Large intestine (tissue), 3 donors: ENCODE measurements at regions not wholly inside any gene's neighbourhood (a gene's known extent, or its start where the extent isn't known, plus 50 kb on each side); places are given as distances from the start of the nearest gene placed in this dataset.
"Not testable (repeated sequence)": the region's sequence is repeated elsewhere in the genome, so short reads cannot be mapped to it uniquely, and the experiment has no call there.

Source experiments
- DNase-seq, 2 donors: peaks; one replicate each; pipeline versions ENCODE4 v3.0.0 to v3.0.0-alpha.2; 2013
- H3K27ac ChIP-seq: one replicate; pipeline ENCODE4 v1.5.1; 2013; ENCODE audit warnings: low read length
- H3K27me3 ChIP-seq: 2 replicates; pipeline ENCODE4 v1.6.1; 2013; ENCODE audit warnings: low read length; ENCODE audit not compliant: control insufficient read depth, insufficient read depth
- H3K36me3 ChIP-seq: 2 replicates; pipeline ENCODE4 v1.6.1; 2013; ENCODE audit warnings: low read length; ENCODE audit not compliant: control insufficient read depth, insufficient read depth
- H3K4me1 ChIP-seq: one replicate; pipeline ENCODE4 v1.6.1; 2013; ENCODE audit warnings: low read length; ENCODE audit not compliant: control insufficient read depth, insufficient read depth
- H3K4me3 ChIP-seq: one replicate; pipeline ENCODE4 v1.5.1; 2013; ENCODE audit warnings: low read length
- H3K9me3 ChIP-seq: one replicate; pipeline ENCODE4 v1.6.1; 2013; ENCODE audit warnings: mild to moderate bottlenecking, low read depth, low read length, moderate library complexity; ENCODE audit not compliant: control insufficient read depth
- WGBS: methylation state at CpG from one replicate; pipeline ENCODE4 v1.1.5; 2013; ENCODE audit warnings: low lambda C conversion rate; ENCODE audit not compliant: insufficient coverage; 5-methylcytosine and 5-hydroxymethylcytosine counted together

GRCh38 chr4:56132835-56133234 lies 184.1 kb downstream of the CEP135 start:
- H3K27me3 ChIP-seq = no peaks in the 10 kb centered on the region
- no peaks in the 10 kb centered on the region for H3K4me1 ChIP-seq
- DNase-seq = peak in 1 of 2 donors; percentile 16
- no peaks in the 10 kb centered on the region for H3K36me3 ChIP-seq
- no peak overlapping the region for H3K27ac ChIP-seq
- WGBS = 83% methylated on average over 1 of the region's 3 CpGs
- H3K4me3 ChIP-seq = no peak overlapping the region
- H3K9me3 ChIP-seq = no peaks in the 10 kb centered on the region

- H3K27ac ChIP-seq, H3K4me3 ChIP-seq, H3K36me3 ChIP-seq, DNase-seq, H3K4me1 ChIP-seq, H3K27me3 ChIP-seq, H3K9me3 ChIP-seq: not testable (repeated sequence)
- WGBS = no CpG with 5 or more reads among the region's 5 CpGs
These were observed 183.4 kb downstream of the CEP135 start for GRCh38 chr4:56132188-56132587.

- DNase-seq = no peak
- Histone ChIP-seq H3K4me3 (no peak overlapping the region), H3K27me3 (no peaks in the 10 kb centered on the region), H3K27ac (no peak overlapping the region), H3K36me3 (no peaks in the 10 kb centered on the region), H3K4me1 (no peaks in the 10 kb centered on the region), H3K9me3 (no peaks in the 10 kb centered on the region)
These were observed 181.9 kb downstream of the CEP135 start for GRCh38 chr4:56130606-56131155.

- Histone ChIP-seq H3K9me3 (no peaks in the 10 kb centered on the region), H3K36me3 (no peaks in the 10 kb centered on the region), H3K4me1 (no peaks in the 10 kb centered on the region), H3K27ac (no peak overlapping the region), H3K4me3 (no peak overlapping the region), H3K27me3 (no peaks in the 10 kb centered on the region)
- peak; percentile 56 to 64 for DNase-seq
- WGBS = 40% methylated on average over 1 of the region's 7 CpGs
These were observed 180.7 kb downstream of the CEP135 start for GRCh38 chr4:56129431-56129861.

- no peak overlapping the region for H3K27ac ChIP-seq
- no peak overlapping the region for H3K4me3 ChIP-seq
- no peaks in the 10 kb centered on the region for H3K36me3 ChIP-seq
- H3K4me1 ChIP-seq = no peaks in the 10 kb centered on the region
- WGBS = no CpG with 5 or more reads among the region's 2 CpGs
- no peaks in the 10 kb centered on the region for H3K9me3 ChIP-seq
- no peak for DNase-seq
- H3K27me3 ChIP-seq = no peaks in the 10 kb centered on the region
These were observed 179.5 kb downstream of the CEP135 start for GRCh38 chr4:56128213-56128612.

GRCh38 chr4:56127716-56128115 lies 179.0 kb downstream of the CEP135 start:
- no CpG with 5 or more reads among the region's 3 CpGs for WGBS
- no peaks in the 10 kb centered on the region for H3K27me3 ChIP-seq
- no peaks in the 10 kb centered on the region for H3K9me3 ChIP-seq
- no peak for DNase-seq
- no peaks in the 10 kb centered on the region for H3K36me3 ChIP-seq
- H3K27ac ChIP-seq = no peak overlapping the region
- H3K4me1 ChIP-seq = no peaks in the 10 kb centered on the region
- H3K4me3 ChIP-seq = no peak overlapping the region

GRCh38 chr4:56123547-56123946 lies 174.8 kb downstream of the CEP135 start:
- no CpG with 5 or more reads among the region's 1 CpG for WGBS
- DNase-seq = no peak
- H3K4me1 ChIP-seq = no peaks in the 10 kb centered on the region

GRCh38 chr4:56123051-56123450 lies 174.3 kb downstream of the CEP135 start:
- Histone ChIP-seq H3K36me3 (peaks cover 3% of the 10 kb centered on the region), H3K27ac (no peak overlapping the region), H3K4me3 (no peak overlapping the region), H3K27me3 (no peaks in the 10 kb centered on the region), H3K4me1 (no peaks in the 10 kb centered on the region), H3K9me3 (no peaks in the 10 kb centered on the region)
- DNase-seq = no peak
- 57% methylated on average over 1 of the region's 3 CpGs for WGBS

More at GRCh38 chr4:56123547-56123946, 174.8 kb downstream of the CEP135 start:
- Histone ChIP-seq H3K27me3 (no peaks in the 10 kb centered on the region), H3K36me3 (no peaks in the 10 kb centered on the region), H3K9me3 (no peaks in the 10 kb centered on the region), H3K27ac (no peak overlapping the region), H3K4me3 (no peak overlapping the region)

GRCh38 chr4:56118845-56119244 lies 170.1 kb downstream of the CEP135 start:
- no peak overlapping the region for H3K4me3 ChIP-seq
- no peaks in the 10 kb centered on the region for H3K27me3 ChIP-seq
- H3K4me1 ChIP-seq = no peaks in the 10 kb centered on the region
- 60% methylated on average over 1 of the region's 2 CpGs for WGBS
- DNase-seq = no peak
- no peaks in the 10 kb centered on the region for H3K9me3 ChIP-seq
- H3K36me3 ChIP-seq = peaks cover 3% of the 10 kb centered on the region
- no peak overlapping the region for H3K27ac ChIP-seq

- no peak overlapping the region for H3K4me3 ChIP-seq
- no peaks in the 10 kb centered on the region for H3K9me3 ChIP-seq
- H3K4me1 ChIP-seq = no peaks in the 10 kb centered on the region
- WGBS = no CpG with 5 or more reads among the region's 5 CpGs
- H3K27me3 ChIP-seq = no peaks in the 10 kb centered on the region
- no peak overlapping the region for H3K27ac ChIP-seq
- DNase-seq = no peak
- H3K36me3 ChIP-seq = peaks cover 3% of the 10 kb centered on the region
These were observed 169.3 kb downstream of the CEP135 start for GRCh38 chr4:56118055-56118454.

GRCh38 chr4:56115898-56116297 lies 167.2 kb downstream of the CEP135 start:
- no peaks in the 10 kb centered on the region for H3K4me1 ChIP-seq
- H3K36me3 ChIP-seq = peaks cover 3% of the 10 kb centered on the region
- no peak overlapping the region for H3K4me3 ChIP-seq
- DNase-seq = no peak
- H3K27ac ChIP-seq = no peak overlapping the region
- H3K27me3 ChIP-seq = no peaks in the 10 kb centered on the region
- H3K9me3 ChIP-seq = no peaks in the 10 kb centered on the region
- WGBS = no CpG with 5 or more reads among the region's 2 CpGs
